DOHH2 (cell line): ENCODE measurements at regions not wholly inside any gene's neighbourhood (a gene's known extent, or its start where the extent isn't known, plus 50 kb on each side); places are given as distances from the start of the nearest gene placed in this dataset.

Source experiments
- H3F3A ChIP-seq: fragments of 200-600 bp; sonication (generic), shearing (Covaris generic); 2 replicates; pipeline ENCODE4 v1.6.0; 2016; ENCODE audit warnings: antibody characterized with exemption, mild to moderate bottlenecking; ENCODE audit not compliant: control insufficient read depth, insufficient read depth
- H3K27ac ChIP-seq: fragments of 200-600 bp; sonication (generic); 2 replicates; pipeline ENCODE4 v1.5.1; 2014; ENCODE audit warnings: low read depth, mild to moderate bottlenecking, low read length, moderate library complexity
- H3K27me3 ChIP-seq: fragments of 200-600 bp; sonication (generic); 2 replicates; pipeline ENCODE4 v1.6.1; 2014; ENCODE audit warnings: mild to moderate bottlenecking, low read length, mixed read lengths; ENCODE audit not compliant: control insufficient read depth
- H3K36me3 ChIP-seq: fragments of 200-600 bp; sonication (generic); 2 replicates; pipeline ENCODE4 v1.6.1; 2014; ENCODE audit warnings: mild to moderate bottlenecking, low read length, moderate library complexity, mixed read lengths; ENCODE audit not compliant: control insufficient read depth
- H3K4me1 ChIP-seq: fragments of 200-600 bp; sonication (generic); 2 replicates; pipeline ENCODE4 v1.6.1; 2014; ENCODE audit warnings: mild to moderate bottlenecking, low read length, mixed read lengths; ENCODE audit not compliant: control insufficient read depth
- H3K4me2 ChIP-seq: fragments of 200-600 bp; sonication (generic); 2 replicates; pipeline ENCODE4 v1.6.0; 2014; ENCODE audit warnings: mild to moderate bottlenecking, low read length, moderate library complexity
- H3K4me3 ChIP-seq: fragments of 200-600 bp; sonication (generic); 2 replicates; pipeline ENCODE4 v1.5.1; 2014; ENCODE audit warnings: mild to moderate bottlenecking, low read length, mixed read lengths
- H3K79me2 ChIP-seq: fragments of 200-600 bp; sonication (generic); 2 replicates; pipeline ENCODE4 v1.6.1; 2014; ENCODE audit warnings: mild to moderate bottlenecking, low read length, mixed read lengths; ENCODE audit not compliant: control insufficient read depth
- H3K9me2 ChIP-seq: fragments of 200-600 bp; sonication (generic); replicated peaks from 2 replicates; pipeline ENCODE4 v1.6.1; 2014; ENCODE audit warnings: mild to moderate bottlenecking, low read length, mixed read lengths; ENCODE audit not compliant: control insufficient read depth
- H3K9me3 ChIP-seq: fragments of 200-600 bp; sonication (generic); 2 replicates; pipeline ENCODE4 v1.6.1; 2014; ENCODE audit warnings: antibody characterized with exemption, low read length, mixed read lengths; ENCODE audit not compliant: control insufficient read depth, insufficient read depth
- H4K20me1 ChIP-seq: fragments of 200-600 bp; sonication (generic); 2 replicates; pipeline ENCODE4 v1.6.0; 2014; ENCODE audit warnings: low read depth, mild to moderate bottlenecking, antibody characterized with exemption, low read length, moderate library complexity; ENCODE audit not compliant: control insufficient read depth, insufficient read depth
- CTCF ChIP-seq: fragments of 200-600 bp; sonication (generic); IDR thresholded peaks from one replicate; pipeline ENCODE4 v1.5.1; 2014; ENCODE audit warnings: antibody characterized with exemption, mild to moderate bottlenecking, low read depth, low read length; ENCODE audit not compliant: poor library complexity, severe bottlenecking
- EZH2phosphoT487 ChIP-seq: fragments of 200-600 bp; sonication (generic); IDR thresholded peaks from 2 replicates; pipeline ENCODE4 v1.6.1; 2017; ENCODE audit warnings: borderline replicate concordance, mild to moderate bottlenecking, antibody characterized with exemption, low read length, moderate library complexity, mixed read lengths

GRCh38 chr3:107034142-107034541 is 343.1 kb upstream of the CCDC54 start:
- Histone ChIP-seq H3K36me3 (no peaks in the 10 kb centered on the region), H3K9me3 (0 out of 2 replicates have a peak, but pooled peaks cover 3% of the 10 kb centered on the region), H3K9me2 (no peaks in the 10 kb centered on the region), H3K79me2 (no peaks in the 10 kb centered on the region), H3K4me3 (no peak overlapping the region), H3K4me2 (no peak overlapping the region), H3K27ac (no peak overlapping the region), H4K20me1 (no peaks in the 10 kb centered on the region), H3K4me1 (no peaks in the 10 kb centered on the region), H3F3A (no peaks in the 10 kb centered on the region), H3K27me3 (no peaks in the 10 kb centered on the region)
- no peak for TF ChIP-seq CTCF

- Histone ChIP-seq H3K9me3 (0 out of 2 replicates have a peak, but pooled peaks cover 3% of the 10 kb centered on the region), H3K4me2 (no peak overlapping the region), H3K9me2 (no peaks in the 10 kb centered on the region), H3K79me2 (no peaks in the 10 kb centered on the region), H3K27ac (no peak overlapping the region), H3K4me3 (no peak overlapping the region), H3K4me1 (no peaks in the 10 kb centered on the region), H3K36me3 (no peaks in the 10 kb centered on the region), H3F3A (no peaks in the 10 kb centered on the region), H3K27me3 (no peaks in the 10 kb centered on the region), H4K20me1 (no peaks in the 10 kb centered on the region)
- no peak for TF ChIP-seq CTCF
- no peak for TF ChIP-seq EZH2phosphoT487
Measured at GRCh38 chr3:107035176-107035575, 342.1 kb upstream of the CCDC54 start.

GRCh38 chr3:107044677-107045076 is 332.6 kb upstream of the CCDC54 start:
- no peaks in the 10 kb centered on the region for H3K36me3 ChIP-seq
- H3K9me3 ChIP-seq, result no peaks in the 10 kb centered on the region
- H4K20me1 ChIP-seq, result no peaks in the 10 kb centered on the region
- H3K9me2 ChIP-seq, result no peaks in the 10 kb centered on the region
- no peaks in the 10 kb centered on the region for H3K79me2 ChIP-seq
- no peaks in the 10 kb centered on the region for H3K27me3 ChIP-seq
- H3K27ac ChIP-seq, result no peak overlapping the region
- H3K4me3 ChIP-seq, result no peak overlapping the region
- H3K4me1 ChIP-seq, result no peaks in the 10 kb centered on the region
- no peak for TF ChIP-seq CTCF
- TF ChIP-seq EZH2phosphoT487, result no peak
- H3K4me2 ChIP-seq, result no peak overlapping the region
- no peaks in the 10 kb centered on the region for H3F3A ChIP-seq

- H3F3A ChIP-seq, result no peaks in the 10 kb centered on the region
- H3K4me2 ChIP-seq, result no peak overlapping the region
- no peaks in the 10 kb centered on the region for H3K9me2 ChIP-seq
- no peaks in the 10 kb centered on the region for H3K9me3 ChIP-seq
- no peak overlapping the region for H3K27ac ChIP-seq
- H3K79me2 ChIP-seq, result no peaks in the 10 kb centered on the region
- TF ChIP-seq CTCF (no peak), EZH2phosphoT487 (no peak)
- H3K4me1 ChIP-seq, result no peaks in the 10 kb centered on the region
- H4K20me1 ChIP-seq, result no peaks in the 10 kb centered on the region
- no peaks in the 10 kb centered on the region for H3K27me3 ChIP-seq
- H3K4me3 ChIP-seq, result no peak overlapping the region
- H3K36me3 ChIP-seq, result no peaks in the 10 kb centered on the region
Measured at GRCh38 chr3:107045791-107046190, 331.4 kb upstream of the CCDC54 start.
